ENCODE measurements at regions not wholly inside any gene's neighbourhood (a gene's known extent, or its start where the extent isn't known, plus 50 kb on each side); places are given as distances from the start of the nearest gene placed in this dataset.

GRCh38 chr9:93820667-93821306, 134.4 kb downstream of the BARX1 start:
- TF ChIP-seq CREB5 (CRISPR knock-in tag; IDR thresholded peaks at IDR 0.05; ENCODE audit: low read depth), result no peak
- no peak for TF ChIP-seq CSRNP3 (CRISPR knock-in tag; IDR thresholded peaks at IDR 0.05)
- no peak for TF ChIP-seq TCF4 (CRISPR knock-in tag; IDR thresholded peaks at IDR 0.05; ENCODE audit: borderline replicate concordance)
- TF ChIP-seq PATZ1 (CRISPR knock-in tag; IDR thresholded peaks at IDR 0.05; ENCODE audit: borderline replicate concordance), result no peak
- no peak for ATAC-seq

GRCh38 chr9:93819905-93820304, 135.2 kb downstream of the BARX1 start:
- ATAC-seq, result no peak
- TF ChIP-seq OSR1 (CRISPR knock-in tag; IDR thresholded peaks at IDR 0.05), result no peak
- no peak for TF ChIP-seq TCF4 (CRISPR knock-in tag; IDR thresholded peaks at IDR 0.05; ENCODE audit: borderline replicate concordance)
- TF ChIP-seq ZC3H10 (CRISPR knock-in tag; IDR thresholded peaks at IDR 0.05), result no peak
- TF ChIP-seq ISL1 (CRISPR knock-in tag; IDR thresholded peaks at IDR 0.05), result no peak
- no peak for TF ChIP-seq ZNF70 (CRISPR knock-in tag; IDR thresholded peaks at IDR 0.05)
- no peak for TF ChIP-seq TSHZ2 (CRISPR knock-in tag; IDR thresholded peaks at IDR 0.05)
- no peak for TF ChIP-seq CREB5 (CRISPR knock-in tag; IDR thresholded peaks at IDR 0.05; ENCODE audit: low read depth)
- no peak for TF ChIP-seq ZNF565 (CRISPR knock-in tag; conservative IDR thresholded peaks at IDR 0.05; ENCODE audit: low read depth)
- no peak for TF ChIP-seq ESRRG (CRISPR knock-in tag; IDR thresholded peaks at IDR 0.05)
- TF ChIP-seq PATZ1 (CRISPR knock-in tag; IDR thresholded peaks at IDR 0.05; ENCODE audit: borderline replicate concordance), result no peak
- TF ChIP-seq PPARA (CRISPR knock-in tag; IDR thresholded peaks at IDR 0.05; ENCODE audit: borderline replicate concordance), result no peak
- TF ChIP-seq CSRNP3 (CRISPR knock-in tag; IDR thresholded peaks at IDR 0.05), result no peak
- no peak for TF ChIP-seq CSDC2 (CRISPR knock-in tag; IDR thresholded peaks at IDR 0.05)
- TF ChIP-seq ZNF8 (CRISPR knock-in tag; IDR thresholded peaks at IDR 0.05), result no peak
- no peak for TF ChIP-seq ARNTL (CRISPR knock-in tag; IDR thresholded peaks at IDR 0.05; ENCODE audit: borderline replicate concordance, low read depth)
- no peak for TF ChIP-seq TOX (CRISPR knock-in tag; IDR thresholded peaks at IDR 0.05; ENCODE audit: borderline replicate concordance)
- TF ChIP-seq ZFP3 (CRISPR knock-in tag; IDR thresholded peaks at IDR 0.05), result no peak
- no peak for TF ChIP-seq GLIS3 (CRISPR knock-in tag; IDR thresholded peaks at IDR 0.05)
- TF ChIP-seq ZFP30 (CRISPR knock-in tag; IDR thresholded peaks at IDR 0.05), result no peak
